Tibial nerve (tissue), 4 donors: ENCODE measurements at regions not wholly inside any gene's neighbourhood (a gene's known extent, or its start where the extent isn't known, plus 50 kb on each side); places are given as distances from the start of the nearest gene placed in this dataset.

Source experiments
- DNase-seq, 2 donors: peaks; one replicate each; pipeline ENCODE4 v3.0.0-alpha.2; 2019; ENCODE audit warnings: low spot score in 2 of 2
- H3K27ac ChIP-seq, 4 donors: fragments of 200-600 bp; sonication (generic) in 3 of 4; one replicate each; pipeline ENCODE4 v1.5.1; 2017 to 2019; ENCODE audit warnings: mild to moderate bottlenecking in 1 of 4
- H3K27me3 ChIP-seq, 2 donors: fragments of 200-600 bp; sonication (generic) in 1 of 2; one replicate each; pipeline versions ENCODE4 v1.5.1 to v1.6.0; 2017 to 2019
- H3K36me3 ChIP-seq, 3 donors: fragments of 200-600 bp; sonication (generic); one replicate each; pipeline ENCODE4 v1.5.1; 2018 to 2019
- H3K4me1 ChIP-seq, 4 donors: fragments of 200-600 bp; sonication (generic) in 3 of 4; one replicate each; pipeline ENCODE4 v1.5.1; 2017 to 2019
- H3K4me3 ChIP-seq, 4 donors: fragments of 200-600 bp; sonication (generic) in 3 of 4; one replicate each; pipeline ENCODE4 v1.5.1; 2017 to 2019; ENCODE audit warnings: mild to moderate bottlenecking in 1 of 4, moderate library complexity in 1 of 4
- H3K9me3 ChIP-seq, 4 donors: fragments of 200-600 bp; sonication (generic) in 3 of 4; one replicate each; pipeline ENCODE4 v1.5.1; 2017 to 2019
- EP300 ChIP-seq, 2 donors: sonication (generic); formaldehyde crosslinking; IDR thresholded peaks; one replicate each; pipeline ENCODE4 v1.6.1; 2017; ENCODE audit warnings: antibody characterized with exemption in 2 of 2, mild to moderate bottlenecking in 1 of 2
- POLR2A ChIP-seq, 2 donors: fragments of 450-650 bp; IDR thresholded peaks; one replicate each; pipeline ENCODE4 v1.6.1; 2017; ENCODE audit warnings: antibody characterized with exemption in 2 of 2, mild to moderate bottlenecking in 2 of 2, moderate library complexity in 2 of 2
- WGBS, 2 donors: methylation state at CpG; one replicate each; pipeline ENCODE4 v1.1.5; 2018; 5-methylcytosine and 5-hydroxymethylcytosine counted together
- TF ChIP-seq, protein P1 (sequence below), 5 experiments: fragments of 200-600 bp in 3 of 5; fragments of 450-650 bp in 2 of 5; sonication (generic) in 3 of 5; IDR thresholded peaks; one replicate each; pipeline ENCODE4 v1.5.1; 2016 to 2019; ENCODE audit warnings: antibody characterized with exemption in 5 of 5, mild to moderate bottlenecking in 3 of 5, moderate library complexity in 2 of 5

GRCh38 chr2:52724585-52724984, 1043.0 kb upstream of the CHAC2 start:
- no peak overlapping the region for H3K27ac ChIP-seq
- H3K9me3 ChIP-seq: peaks cover 0 to 4% (median 0%) of the 10 kb centered on the region in 4 donors
- H3K4me1 ChIP-seq: peaks cover 0 to 4% (median 0%) of the 10 kb centered on the region in 4 donors
- TF ChIP-seq, protein P1, sequence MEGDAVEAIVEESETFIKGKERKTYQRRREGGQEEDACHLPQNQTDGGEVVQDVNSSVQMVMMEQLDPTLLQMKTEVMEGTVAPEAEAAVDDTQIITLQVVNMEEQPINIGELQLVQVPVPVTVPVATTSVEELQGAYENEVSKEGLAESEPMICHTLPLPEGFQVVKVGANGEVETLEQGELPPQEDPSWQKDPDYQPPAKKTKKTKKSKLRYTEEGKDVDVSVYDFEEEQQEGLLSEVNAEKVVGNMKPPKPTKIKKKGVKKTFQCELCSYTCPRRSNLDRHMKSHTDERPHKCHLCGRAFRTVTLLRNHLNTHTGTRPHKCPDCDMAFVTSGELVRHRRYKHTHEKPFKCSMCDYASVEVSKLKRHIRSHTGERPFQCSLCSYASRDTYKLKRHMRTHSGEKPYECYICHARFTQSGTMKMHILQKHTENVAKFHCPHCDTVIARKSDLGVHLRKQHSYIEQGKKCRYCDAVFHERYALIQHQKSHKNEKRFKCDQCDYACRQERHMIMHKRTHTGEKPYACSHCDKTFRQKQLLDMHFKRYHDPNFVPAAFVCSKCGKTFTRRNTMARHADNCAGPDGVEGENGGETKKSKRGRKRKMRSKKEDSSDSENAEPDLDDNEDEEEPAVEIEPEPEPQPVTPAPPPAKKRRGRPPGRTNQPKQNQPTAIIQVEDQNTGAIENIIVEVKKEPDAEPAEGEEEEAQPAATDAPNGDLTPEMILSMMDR (IDR thresholded peaks at IDR 0.05): no peak
- no peak for TF ChIP-seq POLR2A (IDR thresholded peaks at IDR 0.05)
- TF ChIP-seq EP300 (IDR thresholded peaks at IDR 0.05): no peak
- H3K36me3 ChIP-seq: no peaks in the 10 kb centered on the region
- H3K4me3 ChIP-seq: no peak overlapping the region
- no peak for DNase-seq
- H3K27me3 ChIP-seq: no peaks in the 10 kb centered on the region

- Histone ChIP-seq H3K9me3 (no peaks in the 10 kb centered on the region), H3K36me3 (no peaks in the 10 kb centered on the region), H3K27ac (no peak overlapping the region), H3K4me3 (no peak overlapping the region), H3K27me3 (no peaks in the 10 kb centered on the region), H3K4me1 (no peaks in the 10 kb centered on the region)
- no peak for TF ChIP-seq POLR2A (IDR thresholded peaks at IDR 0.05)
- WGBS, 2 donors: 77 to 88% methylated on average over 3 of the region's 3 CpGs
- no peak for DNase-seq
These were observed 1049.8 kb upstream of the CHAC2 start for GRCh38 chr2:52717836-52718235.

GRCh38 chr2:52710810-52711618, 1056.6 kb upstream of the CHAC2 start:
- no peaks in the 10 kb centered on the region for H3K36me3 ChIP-seq
- no peaks in the 10 kb centered on the region for H3K9me3 ChIP-seq
- no peaks in the 10 kb centered on the region for H3K27me3 ChIP-seq
- no peak overlapping the region for H3K27ac ChIP-seq
- TF ChIP-seq POLR2A (IDR thresholded peaks at IDR 0.05) (no peak), EP300 (IDR thresholded peaks at IDR 0.05) (no peak)
- TF ChIP-seq, protein P1 (IDR thresholded peaks at IDR 0.05): no peak
- H3K4me3 ChIP-seq: no peak overlapping the region
- H3K4me1 ChIP-seq: no peaks in the 10 kb centered on the region
- no peak for DNase-seq
- WGBS, 2 donors: 61 to 80% methylated on average over 5 of the region's 5 CpGs

DNA sequence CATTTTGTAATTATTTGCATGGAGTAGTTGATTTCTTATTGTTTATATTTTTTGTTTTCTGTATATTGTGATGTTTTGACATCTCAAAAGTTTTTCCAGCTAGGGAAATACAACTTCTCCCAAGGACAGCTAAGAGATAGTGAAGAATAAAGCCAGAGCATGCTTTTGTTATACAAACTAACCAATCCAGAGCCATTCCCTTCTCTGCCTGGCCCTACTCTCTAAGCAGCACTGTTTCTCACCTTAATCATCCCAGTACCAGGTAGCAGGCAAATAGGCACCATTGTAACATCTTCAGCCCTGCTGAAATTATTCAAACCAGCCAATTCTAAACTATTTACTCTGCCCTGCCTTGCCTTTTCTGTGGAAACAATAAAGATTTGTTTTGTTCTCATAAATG, 1063.4 kb upstream of the CHAC2 start:
- Histone ChIP-seq H3K9me3 (no peaks in the 10 kb centered on the region), H3K27me3 (no peaks in the 10 kb centered on the region), H3K4me1 (no peaks in the 10 kb centered on the region), H3K4me3 (no peak overlapping the region), H3K36me3 (no peaks in the 10 kb centered on the region), H3K27ac (no peak overlapping the region)
- TF ChIP-seq, protein P1 (IDR thresholded peaks at IDR 0.05): no peak
- TF ChIP-seq POLR2A (IDR thresholded peaks at IDR 0.05): no peak
- no peak for TF ChIP-seq EP300 (IDR thresholded peaks at IDR 0.05)
- no peak for DNase-seq

GRCh38 chr2:52703004-52703403, 1064.6 kb upstream of the CHAC2 start:
- no peaks in the 10 kb centered on the region for H3K4me1 ChIP-seq
- 83 to 84% methylated on average over 4 of the region's 4 CpGs for WGBS, 2 donors
- H3K27me3 ChIP-seq: no peaks in the 10 kb centered on the region
- H3K4me3 ChIP-seq: no peak overlapping the region
- no peak for DNase-seq
- H3K27ac ChIP-seq: no peak overlapping the region
- no peak for TF ChIP-seq POLR2A (IDR thresholded peaks at IDR 0.05)
- TF ChIP-seq, protein P1 (IDR thresholded peaks at IDR 0.05): no peak
- no peak for TF ChIP-seq EP300 (IDR thresholded peaks at IDR 0.05)
- no peaks in the 10 kb centered on the region for H3K9me3 ChIP-seq
- no peaks in the 10 kb centered on the region for H3K36me3 ChIP-seq
